Muscle of leg (tissue), 3 donors: ENCODE measurements at regions not wholly inside any gene's neighbourhood (a gene's known extent, or its start where the extent isn't known, plus 50 kb on each side); places are given as distances from the start of the nearest gene placed in this dataset.

Source experiments
- DNase-seq: peaks from one replicate; pipeline ENCODE4 v3.0.0; 2013
- H3K27ac ChIP-seq: one replicate; pipeline ENCODE4 v1.5.1; 2013; ENCODE audit warnings: mild to moderate bottlenecking, low read length, control low read depth
- H3K27me3 ChIP-seq: one replicate; pipeline ENCODE4 v1.6.1; 2013; ENCODE audit warnings: low read length; ENCODE audit not compliant: control insufficient read depth, insufficient read depth
- H3K36me3 ChIP-seq: one replicate; pipeline ENCODE4 v1.6.1; 2013; ENCODE audit warnings: low read length; ENCODE audit not compliant: control insufficient read depth, insufficient read depth
- H3K4me1 ChIP-seq: one replicate; pipeline ENCODE4 v1.6.1; 2013; ENCODE audit warnings: low read length; ENCODE audit not compliant: control insufficient read depth, insufficient read depth
- H3K4me3 ChIP-seq: one replicate; pipeline ENCODE4 v1.5.1; 2013; ENCODE audit warnings: low read length, control low read depth
- H3K9me3 ChIP-seq: replicated peaks from 2 replicates; pipeline ENCODE4 v1.6.1; 2013; ENCODE audit warnings: low read depth, low read length; ENCODE audit not compliant: control insufficient read depth
- WGBS: methylation state at CpG from one replicate; pipeline ENCODE4 v1.1.5; 2013; ENCODE audit warnings: missing lambda C conversion rate; ENCODE audit not compliant: insufficient coverage; 5-methylcytosine and 5-hydroxymethylcytosine counted together

DNA sequence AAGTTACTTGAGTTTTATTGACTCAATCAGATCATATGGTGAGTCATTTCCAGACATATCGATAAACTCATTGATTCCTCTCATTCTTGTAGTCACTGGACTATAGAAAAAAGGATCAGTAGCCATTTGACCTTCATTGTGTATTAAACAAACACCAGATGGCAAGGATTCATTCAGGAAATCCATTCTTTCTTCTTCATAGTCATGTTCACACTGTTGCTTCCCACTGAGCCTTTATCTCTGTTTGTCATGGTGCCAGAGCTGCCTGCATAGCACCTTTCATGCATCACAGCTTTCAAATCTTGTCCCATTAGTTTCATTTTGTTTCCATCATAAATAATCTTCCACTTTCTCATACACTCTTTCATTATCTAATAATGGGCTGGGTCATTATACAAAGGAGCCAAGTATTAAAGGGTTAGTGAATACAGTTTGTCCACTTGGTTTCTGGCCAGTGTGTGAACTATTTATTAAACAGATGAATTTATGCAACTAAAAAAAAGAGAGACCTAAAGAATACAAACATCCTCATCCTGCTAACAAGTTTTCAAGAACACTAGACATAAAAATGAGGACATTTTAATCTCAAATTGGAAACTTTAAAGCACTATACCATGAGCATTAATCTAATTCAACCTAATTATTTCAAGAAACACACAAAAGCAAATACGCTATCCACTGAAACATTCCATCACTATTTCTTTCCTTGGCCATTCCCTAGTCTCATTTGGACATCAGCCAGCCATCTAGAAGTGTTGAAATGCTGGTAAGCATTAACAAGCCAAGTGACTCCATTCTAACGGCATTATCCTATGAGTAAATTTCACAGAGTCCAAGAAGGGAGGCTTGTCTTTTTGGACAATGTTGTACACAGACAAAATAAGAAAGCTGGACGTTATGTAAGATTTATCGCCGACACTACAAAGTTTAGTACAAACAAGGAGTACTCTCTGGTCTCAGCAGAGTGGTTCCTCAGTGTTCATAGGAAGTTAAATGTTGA is 476.5 kb downstream of the FOXG1 start:
- Histone ChIP-seq H3K27ac (no peak overlapping the region), H3K36me3 (no peaks in the 10 kb centered on the region), H3K27me3 (no peaks in the 10 kb centered on the region), H3K9me3 (no peaks in the 10 kb centered on the region), H3K4me1 (no peaks in the 10 kb centered on the region), H3K4me3 (no peak overlapping the region)
- no CpG with 5 or more reads among the region's 6 CpGs for WGBS
- DNase-seq, result peak; percentile 13

DNA sequence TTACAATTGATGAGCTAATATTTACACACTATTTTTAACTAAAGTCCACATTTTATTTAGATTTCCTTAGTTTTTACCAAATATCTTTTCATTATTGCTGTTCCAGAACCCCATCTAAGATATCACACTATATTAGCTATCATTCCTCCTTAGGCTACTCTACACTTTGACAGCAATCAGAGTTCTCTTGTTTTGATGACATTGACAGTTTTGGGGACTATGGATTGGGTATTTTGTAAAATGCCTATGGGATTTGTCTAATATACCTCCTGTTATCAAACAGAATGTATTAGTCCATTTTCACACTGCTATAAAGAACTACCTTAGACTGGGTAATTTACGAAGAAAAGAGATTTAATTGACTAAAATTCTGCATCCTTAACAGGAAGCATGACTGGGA is 489.1 kb downstream of the FOXG1 start:
- no peaks in the 10 kb centered on the region for H3K9me3 ChIP-seq
- no peaks in the 10 kb centered on the region for H3K27me3 ChIP-seq
- H3K4me1 ChIP-seq, result no peaks in the 10 kb centered on the region
- no peak for DNase-seq
- H3K36me3 ChIP-seq, result no peaks in the 10 kb centered on the region
- no peak overlapping the region for H3K4me3 ChIP-seq
- WGBS, result no CpG with 5 or more reads among the region's 1 CpG
- no peak overlapping the region for H3K27ac ChIP-seq

DNA sequence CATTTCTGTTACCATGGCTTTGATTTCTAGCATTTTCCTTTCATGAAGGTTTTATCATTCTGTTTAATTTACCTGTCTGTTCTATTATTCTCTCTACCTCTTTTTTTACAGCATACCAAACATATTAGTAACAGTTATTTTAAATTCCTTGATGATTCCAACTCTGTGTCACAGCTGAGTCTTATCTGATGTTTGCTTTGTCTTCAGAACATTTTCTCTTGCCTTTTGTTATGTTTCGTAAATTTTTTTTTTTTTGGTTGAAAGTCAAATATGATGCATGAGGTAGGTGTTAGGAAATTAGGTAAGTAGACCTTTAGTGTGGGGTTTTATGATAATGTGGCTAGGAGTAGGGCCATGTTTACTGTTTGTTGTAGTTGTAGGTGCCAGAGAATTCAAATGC is 496.4 kb downstream of the FOXG1 start:
- no peak for DNase-seq
- H3K36me3 ChIP-seq, result no peaks in the 10 kb centered on the region
- WGBS, result 86% methylated on average over 1 of the region's 1 CpG
- no peaks in the 10 kb centered on the region for H3K27me3 ChIP-seq
- H3K27ac ChIP-seq, result no peak overlapping the region
- no peak overlapping the region for H3K4me3 ChIP-seq
- no peaks in the 10 kb centered on the region for H3K4me1 ChIP-seq
- H3K9me3 ChIP-seq, result no peaks in the 10 kb centered on the region

DNA sequence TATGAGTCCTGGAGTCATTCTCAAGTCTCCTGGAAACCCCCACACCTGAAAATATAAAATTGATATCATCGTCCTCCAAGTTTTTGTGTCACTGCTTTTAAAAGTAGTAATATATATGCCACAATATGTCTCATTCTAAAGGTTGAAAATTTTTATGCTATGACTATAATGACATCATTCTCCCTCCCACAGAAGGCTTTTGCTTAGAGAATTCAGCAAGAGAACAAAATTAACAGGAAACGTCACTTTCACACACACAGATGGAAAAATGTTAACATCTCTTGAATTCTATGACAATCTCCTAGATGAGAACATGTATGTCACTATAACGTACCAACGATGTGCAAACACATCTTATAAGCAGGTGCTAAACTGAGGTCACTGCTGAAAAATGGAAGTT is 498.3 kb downstream of the FOXG1 start:
- Histone ChIP-seq H3K4me1 (no peaks in the 10 kb centered on the region), H3K27me3 (no peaks in the 10 kb centered on the region), H3K9me3 (no peaks in the 10 kb centered on the region), H3K4me3 (no peak overlapping the region), H3K27ac (no peak overlapping the region), H3K36me3 (no peaks in the 10 kb centered on the region)
- no peak for DNase-seq
- WGBS, result no CpG with 5 or more reads among the region's 4 CpGs

DNA sequence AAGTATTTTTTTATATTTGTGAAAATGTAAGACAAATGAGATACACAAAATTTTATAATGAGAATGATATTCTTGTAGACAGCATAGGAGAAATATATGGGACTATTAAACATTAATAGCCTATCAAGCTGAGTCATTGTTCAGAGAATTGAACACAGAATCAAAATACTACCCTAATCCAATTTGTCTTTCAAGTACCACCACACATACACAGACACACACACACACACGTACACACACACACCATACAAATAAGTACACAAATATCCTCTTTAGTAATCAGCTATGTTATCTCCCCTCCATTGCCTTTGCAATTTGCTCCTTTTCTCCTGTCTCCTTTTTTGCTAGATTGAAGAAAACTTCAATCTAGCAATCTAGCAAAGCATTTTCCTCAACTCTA is 499.3 kb downstream of the FOXG1 start:
- H3K27me3 ChIP-seq, result no peaks in the 10 kb centered on the region
- no peaks in the 10 kb centered on the region for H3K9me3 ChIP-seq
- no peaks in the 10 kb centered on the region for H3K36me3 ChIP-seq
- no peaks in the 10 kb centered on the region for H3K4me1 ChIP-seq
- no peak overlapping the region for H3K4me3 ChIP-seq
- 73% methylated on average over 1 of the region's 1 CpG for WGBS
- H3K27ac ChIP-seq, result no peak overlapping the region
- no peak for DNase-seq

DNA sequence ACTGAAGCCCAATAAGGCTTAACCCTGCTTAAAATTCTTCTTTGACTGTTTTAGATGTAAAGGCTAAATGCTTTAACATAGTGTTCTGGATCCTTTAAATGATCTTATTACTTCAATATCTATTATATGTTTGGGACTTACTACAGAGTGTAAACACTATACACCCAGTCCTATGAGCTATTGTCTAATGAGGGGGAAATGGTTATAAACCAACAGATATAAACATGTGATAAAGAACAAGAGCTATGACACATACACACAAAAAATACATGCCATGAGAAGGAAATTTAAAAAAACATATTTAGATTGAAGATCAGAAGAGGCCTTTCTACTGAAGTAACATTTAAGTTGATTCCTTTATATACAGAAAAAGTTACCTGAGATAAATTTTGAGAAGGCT is 505.1 kb downstream of the FOXG1 start:
- Histone ChIP-seq H3K9me3 (no peaks in the 10 kb centered on the region), H3K4me3 (no peak overlapping the region), H3K4me1 (no peaks in the 10 kb centered on the region), H3K27me3 (no peaks in the 10 kb centered on the region), H3K27ac (no peak overlapping the region), H3K36me3 (no peaks in the 10 kb centered on the region)
- no peak for DNase-seq

DNA sequence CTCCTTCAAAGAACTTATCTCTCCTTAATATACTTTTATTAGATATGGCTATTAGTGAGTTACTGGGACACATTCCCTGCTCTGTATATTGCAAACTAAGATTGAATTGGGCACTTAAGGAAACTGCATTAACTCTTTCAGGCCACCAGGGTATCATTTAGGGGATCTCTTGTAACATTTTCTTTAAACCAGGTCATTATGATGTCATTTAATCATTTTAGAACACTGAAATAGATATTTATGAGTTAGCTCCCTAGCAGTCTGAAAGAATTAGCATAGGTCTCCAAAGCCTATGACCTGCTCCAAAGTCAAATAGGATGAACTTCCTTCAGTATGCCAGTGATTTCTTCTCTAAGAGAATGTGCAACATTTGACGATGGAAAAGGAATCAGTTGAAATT is 506.9 kb downstream of the FOXG1 start:
- H3K27ac ChIP-seq, result no peak overlapping the region
- no peaks in the 10 kb centered on the region for H3K4me1 ChIP-seq
- H3K9me3 ChIP-seq, result no peaks in the 10 kb centered on the region
- no peak overlapping the region for H3K4me3 ChIP-seq
- no peaks in the 10 kb centered on the region for H3K27me3 ChIP-seq
- DNase-seq, result no peak
- WGBS, result no CpG with 5 or more reads among the region's 1 CpG
- H3K36me3 ChIP-seq, result no peaks in the 10 kb centered on the region

DNA sequence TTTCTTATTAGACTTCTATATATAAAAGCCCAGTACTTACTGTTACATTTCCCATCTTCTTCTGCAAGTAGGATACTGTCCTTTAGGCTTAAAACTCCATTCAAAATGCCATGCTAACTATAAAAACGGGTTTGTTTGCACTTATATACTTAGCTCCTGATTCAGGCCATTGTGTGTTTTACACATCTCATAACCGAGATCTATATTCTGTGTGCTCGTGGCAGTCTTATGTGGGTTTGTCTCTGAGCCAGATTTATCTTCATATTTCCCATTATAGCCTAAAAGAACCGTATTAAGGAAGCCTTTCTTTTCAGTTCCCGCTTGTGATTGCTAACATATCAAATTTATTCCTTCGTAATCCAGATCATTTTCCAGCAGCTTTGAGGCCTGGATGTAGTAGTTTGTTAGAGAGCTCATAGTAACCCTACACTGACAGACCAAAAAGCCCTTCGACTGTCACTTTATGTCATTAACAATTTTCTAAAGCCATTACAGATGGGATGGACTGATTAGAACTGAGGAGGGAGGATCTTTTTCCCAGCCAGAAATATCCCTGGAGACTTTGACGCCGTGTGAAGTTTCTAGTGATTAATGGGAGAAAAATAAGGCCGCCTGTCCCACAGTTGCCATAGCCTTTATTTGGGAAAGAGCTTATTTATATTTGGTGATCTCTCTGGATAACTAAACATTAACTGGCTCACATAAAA is 508.5 kb downstream of the FOXG1 start:
- H3K36me3 ChIP-seq, result no peaks in the 10 kb centered on the region
- H3K4me1 ChIP-seq, result no peaks in the 10 kb centered on the region
- no peak overlapping the region for H3K4me3 ChIP-seq
- 50% methylated on average over 1 of the region's 10 CpGs for WGBS
- no peak overlapping the region for H3K27ac ChIP-seq
- no peak for DNase-seq
- H3K9me3 ChIP-seq, result no peaks in the 10 kb centered on the region
- no peaks in the 10 kb centered on the region for H3K27me3 ChIP-seq

DNA sequence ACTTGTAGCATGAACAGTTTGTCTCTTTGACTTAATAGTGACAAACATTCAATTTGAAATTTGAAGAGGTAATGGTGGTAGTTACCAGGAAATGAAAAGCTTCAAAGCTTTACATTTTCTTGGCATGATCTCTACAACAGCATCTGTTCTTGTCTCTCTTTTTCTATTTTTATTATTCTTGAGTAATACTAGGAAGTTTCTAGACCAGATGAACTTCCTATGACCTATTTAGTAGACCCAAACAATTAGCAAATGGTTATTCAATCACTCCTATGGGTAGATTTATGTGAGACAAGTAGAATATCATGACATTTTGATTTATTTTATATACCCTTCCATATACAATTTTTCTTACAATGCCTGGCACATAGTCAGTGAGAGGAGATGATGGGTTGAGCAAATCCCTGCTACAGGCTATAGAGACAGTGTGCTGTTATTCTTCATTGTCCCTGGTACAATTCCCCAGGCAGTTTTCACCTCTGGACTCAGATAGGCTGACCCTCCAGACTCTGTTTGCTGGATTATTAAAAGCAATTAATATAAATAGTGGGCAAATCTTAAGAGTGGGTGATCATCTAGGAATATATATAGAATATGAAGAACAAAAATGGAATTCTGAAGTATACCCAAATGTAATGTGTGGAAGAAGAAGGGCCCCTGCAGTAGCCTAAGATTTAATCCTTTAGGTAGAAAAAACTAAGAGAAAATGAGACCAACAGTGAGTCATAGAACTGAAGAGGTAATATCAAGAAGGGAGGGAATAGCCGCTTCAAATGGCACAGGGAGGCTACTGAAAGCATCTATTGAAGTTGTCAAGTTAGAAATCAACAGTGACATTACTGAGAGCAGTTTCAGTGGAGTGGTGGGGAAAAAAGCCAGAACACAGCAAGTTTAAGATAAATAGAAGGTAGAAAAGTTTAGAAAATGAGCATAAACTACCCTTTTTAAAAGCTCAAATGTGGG is 512.0 kb downstream of the FOXG1 start:
- no peak for DNase-seq
- Histone ChIP-seq H3K27ac (no peak overlapping the region), H3K27me3 (no peaks in the 10 kb centered on the region)

DNA sequence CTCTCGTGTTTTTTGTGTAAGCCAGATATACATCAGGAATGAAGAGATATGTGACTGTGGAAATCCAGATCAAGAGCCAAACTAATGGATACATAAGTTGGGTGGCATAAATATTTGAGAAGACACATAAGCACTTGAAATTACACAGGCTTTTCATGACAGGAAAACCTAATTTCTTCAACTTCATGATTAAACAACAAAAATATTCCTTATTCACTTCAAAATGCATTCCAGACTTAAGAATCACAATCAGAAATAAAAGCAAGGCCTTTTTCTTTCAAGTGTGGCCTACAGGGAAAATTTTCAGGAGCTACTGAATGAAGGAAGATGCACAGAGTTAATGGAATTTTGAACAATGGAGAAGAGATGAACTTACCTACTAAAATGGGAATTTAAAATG is 515.6 kb downstream of the FOXG1 start:
- Histone ChIP-seq H3K36me3 (no peaks in the 10 kb centered on the region), H3K4me3 (no peak overlapping the region), H3K27me3 (no peaks in the 10 kb centered on the region), H3K9me3 (no peaks in the 10 kb centered on the region), H3K27ac (no peak overlapping the region), H3K4me1 (no peaks in the 10 kb centered on the region)
- no peak for DNase-seq
- WGBS, result no CpG with 5 or more reads among the region's 1 CpG

More for the DNA sequence above, 512.0 kb downstream of the FOXG1 start:
- WGBS, result 60% methylated on average over 1 of the region's 1 CpG
- H3K4me1 ChIP-seq, result no peaks in the 10 kb centered on the region
- no peaks in the 10 kb centered on the region for H3K36me3 ChIP-seq
- no peaks in the 10 kb centered on the region for H3K9me3 ChIP-seq
- no peak overlapping the region for H3K4me3 ChIP-seq
